ENCODE measurements at regions not wholly inside any gene's neighbourhood (a gene's known extent, or its start where the extent isn't known, plus 50 kb on each side); places are given as distances from the start of the nearest gene placed in this dataset.
"Not testable (repeated sequence)": the region's sequence is repeated elsewhere in the genome, so short reads cannot be mapped to it uniquely, and the experiment has no call there.

DNA sequence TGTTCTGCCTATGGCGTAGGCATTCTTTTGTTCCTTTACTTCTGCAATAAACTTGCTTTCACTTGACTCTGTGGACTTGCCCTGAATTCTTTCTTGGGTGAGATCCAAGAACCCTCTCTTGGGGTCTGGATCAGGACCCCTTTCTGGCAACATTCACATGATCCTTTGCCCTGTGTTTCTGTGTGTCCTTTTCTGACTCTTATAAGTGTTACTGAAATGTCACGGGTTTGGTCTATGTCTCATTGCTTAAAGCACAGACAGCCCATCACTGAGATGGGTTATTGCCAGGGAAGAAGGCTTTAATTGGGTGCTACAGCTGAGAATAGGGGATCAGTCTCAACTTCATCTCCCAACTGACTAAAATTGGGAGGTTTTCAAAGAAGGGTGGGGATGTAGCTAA lies 110.9 kb upstream of the XPO1 start:
- Mint-ChIP-seq H3K36me3 (ENCODE audit: low read depth) (peaks cover 4% of the 10 kb centered on the region), H3K27ac (no peak overlapping the region), H3K4me1 (no peaks in the 10 kb centered on the region), H3K9me3 (peaks cover 45% of the 10 kb centered on the region), H3K4me3 (no peak overlapping the region), H3K27me3 (ENCODE audit: insufficient read depth) (no peaks in the 10 kb centered on the region)
- no peak overlapping the region for H3K27ac ChIP-seq (ENCODE audit: low read depth, low read length)
- H3K4me3 ChIP-seq (ENCODE audit: low read length) = no peak overlapping the region
- no peaks in the 10 kb centered on the region for H3K4me1 ChIP-seq (ENCODE audit: control insufficient read depth, insufficient read depth, low read length)
- WGBS, 2 experiments (ENCODE audit: insufficient coverage in 1 of 2, insufficient read length in 1 of 2) = 89 to 100% methylated on average over 1 to 2 of the region's 2 CpGs
- H3K9me3 ChIP-seq (ENCODE audit: control insufficient read depth, low read length) = peaks cover 47% of the 10 kb centered on the region
- TF ChIP-seq, protein P1, sequence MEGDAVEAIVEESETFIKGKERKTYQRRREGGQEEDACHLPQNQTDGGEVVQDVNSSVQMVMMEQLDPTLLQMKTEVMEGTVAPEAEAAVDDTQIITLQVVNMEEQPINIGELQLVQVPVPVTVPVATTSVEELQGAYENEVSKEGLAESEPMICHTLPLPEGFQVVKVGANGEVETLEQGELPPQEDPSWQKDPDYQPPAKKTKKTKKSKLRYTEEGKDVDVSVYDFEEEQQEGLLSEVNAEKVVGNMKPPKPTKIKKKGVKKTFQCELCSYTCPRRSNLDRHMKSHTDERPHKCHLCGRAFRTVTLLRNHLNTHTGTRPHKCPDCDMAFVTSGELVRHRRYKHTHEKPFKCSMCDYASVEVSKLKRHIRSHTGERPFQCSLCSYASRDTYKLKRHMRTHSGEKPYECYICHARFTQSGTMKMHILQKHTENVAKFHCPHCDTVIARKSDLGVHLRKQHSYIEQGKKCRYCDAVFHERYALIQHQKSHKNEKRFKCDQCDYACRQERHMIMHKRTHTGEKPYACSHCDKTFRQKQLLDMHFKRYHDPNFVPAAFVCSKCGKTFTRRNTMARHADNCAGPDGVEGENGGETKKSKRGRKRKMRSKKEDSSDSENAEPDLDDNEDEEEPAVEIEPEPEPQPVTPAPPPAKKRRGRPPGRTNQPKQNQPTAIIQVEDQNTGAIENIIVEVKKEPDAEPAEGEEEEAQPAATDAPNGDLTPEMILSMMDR (conservative IDR thresholded peaks at IDR 0.05) = no peak
- peak; percentile 10 for DNase-seq
- no peaks in the 10 kb centered on the region for H3K36me3 ChIP-seq (ENCODE audit: control insufficient read depth, insufficient read depth, low read length)
- H3K27me3 ChIP-seq (ENCODE audit: control insufficient read depth, insufficient read depth, low read length, poor library complexity, severe bottlenecking) = no peaks in the 10 kb centered on the region
- H3K9ac ChIP-seq (ENCODE audit: extremely low read depth, low read length, poor library complexity, severe bottlenecking) = no peak overlapping the region

DNA sequence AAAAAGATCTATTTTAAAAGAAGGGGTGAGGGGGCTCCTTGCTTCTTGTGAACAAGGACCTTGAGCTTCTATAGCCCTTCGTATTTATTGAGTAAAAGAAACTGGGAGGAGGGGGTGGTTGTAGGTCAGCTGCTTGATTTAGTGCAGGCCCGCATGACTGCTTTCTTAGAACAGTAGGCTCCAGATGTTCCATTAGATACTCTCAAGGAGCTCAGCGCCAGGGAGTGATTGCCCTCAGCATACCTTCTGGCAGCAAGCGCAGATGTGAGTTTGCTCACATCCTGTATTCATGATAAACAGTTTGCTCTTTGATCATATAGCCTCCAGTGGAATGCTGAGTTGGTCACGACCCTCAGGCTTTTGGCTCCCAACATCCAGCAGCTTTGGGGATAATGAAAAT lies 108.9 kb upstream of the XPO1 start:
- no peaks in the 10 kb centered on the region for H3K4me1 Mint-ChIP-seq
- peaks cover 43% of the 10 kb centered on the region for H3K9me3 ChIP-seq (ENCODE audit: control insufficient read depth, low read length)
- WGBS, 2 experiments (ENCODE audit: insufficient coverage in 1 of 2, insufficient read length in 1 of 2) = 89 to 93% methylated on average over 3 to 5 of the region's 5 CpGs
- no peak overlapping the region for H3K27ac Mint-ChIP-seq
- peaks cover 4% of the 10 kb centered on the region for H3K36me3 Mint-ChIP-seq (ENCODE audit: low read depth)
- TF ChIP-seq, protein P1 (conservative IDR thresholded peaks at IDR 0.05) = no peak
- no peaks in the 10 kb centered on the region for H3K27me3 Mint-ChIP-seq (ENCODE audit: insufficient read depth)
- H3K4me3 ChIP-seq (ENCODE audit: low read length) = no peak overlapping the region
- H3K9ac ChIP-seq (ENCODE audit: extremely low read depth, low read length, poor library complexity, severe bottlenecking) = no peak overlapping the region
- H3K36me3 ChIP-seq (ENCODE audit: control insufficient read depth, insufficient read depth, low read length) = no peaks in the 10 kb centered on the region
- peak; percentile 5 for DNase-seq
- no peak overlapping the region for H3K27ac ChIP-seq (ENCODE audit: low read depth, low read length)
- H3K9me3 Mint-ChIP-seq = peaks cover 44% of the 10 kb centered on the region
- no peak overlapping the region for H3K4me3 Mint-ChIP-seq
- H3K27me3 ChIP-seq (ENCODE audit: control insufficient read depth, insufficient read depth, low read length, poor library complexity, severe bottlenecking) = no peaks in the 10 kb centered on the region
- no peaks in the 10 kb centered on the region for H3K4me1 ChIP-seq (ENCODE audit: control insufficient read depth, insufficient read depth, low read length)

DNA sequence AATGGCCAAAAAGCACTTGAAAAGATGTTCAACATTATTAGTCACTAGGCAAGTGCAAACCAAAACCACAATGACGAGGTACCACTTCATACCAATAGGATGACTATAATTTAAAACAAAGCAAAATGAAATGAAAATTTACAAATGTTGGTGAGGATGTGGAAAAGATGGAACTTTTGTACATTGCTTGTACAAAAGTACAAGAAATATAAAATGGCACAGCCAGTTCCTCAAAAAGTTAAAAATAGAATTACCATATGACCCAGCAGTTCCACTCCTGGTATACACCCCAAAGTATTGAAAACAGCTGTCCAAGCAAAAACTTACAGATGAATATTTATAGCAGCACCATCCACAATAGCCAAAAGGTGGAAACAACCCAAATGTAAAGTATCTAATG lies 107.8 kb upstream of the XPO1 start:
- peaks cover 38% of the 10 kb centered on the region for H3K9me3 Mint-ChIP-seq
- peaks cover 1% of the 10 kb centered on the region for H3K36me3 Mint-ChIP-seq (ENCODE audit: low read depth)
- Histone ChIP-seq H3K27me3 (ENCODE audit: control insufficient read depth, insufficient read depth, low read length, poor library complexity, severe bottlenecking) (no peaks in the 10 kb centered on the region), H3K4me1 (ENCODE audit: control insufficient read depth, insufficient read depth, low read length) (no peaks in the 10 kb centered on the region), H3K9ac (ENCODE audit: extremely low read depth, low read length, poor library complexity, severe bottlenecking) (no peak overlapping the region), H3K27ac (ENCODE audit: low read depth, low read length) (no peak overlapping the region), H3K9me3 (ENCODE audit: control insufficient read depth, low read length) (peaks cover 35% of the 10 kb centered on the region), H3K36me3 (ENCODE audit: control insufficient read depth, insufficient read depth, low read length) (no peaks in the 10 kb centered on the region), H3K4me3 (ENCODE audit: low read length) (no peak overlapping the region)
- no peak overlapping the region for H3K27ac Mint-ChIP-seq
- no peak for DNase-seq
- H3K4me3 Mint-ChIP-seq = no peak overlapping the region
- WGBS, 2 experiments (ENCODE audit: insufficient coverage in 1 of 2, insufficient read length in 1 of 2) = no CpG with 5 or more reads among the region's 1 CpG
- no peaks in the 10 kb centered on the region for H3K27me3 Mint-ChIP-seq (ENCODE audit: insufficient read depth)
- H3K4me1 Mint-ChIP-seq = no peaks in the 10 kb centered on the region
- TF ChIP-seq, protein P1 (conservative IDR thresholded peaks at IDR 0.05) = no peak

DNA sequence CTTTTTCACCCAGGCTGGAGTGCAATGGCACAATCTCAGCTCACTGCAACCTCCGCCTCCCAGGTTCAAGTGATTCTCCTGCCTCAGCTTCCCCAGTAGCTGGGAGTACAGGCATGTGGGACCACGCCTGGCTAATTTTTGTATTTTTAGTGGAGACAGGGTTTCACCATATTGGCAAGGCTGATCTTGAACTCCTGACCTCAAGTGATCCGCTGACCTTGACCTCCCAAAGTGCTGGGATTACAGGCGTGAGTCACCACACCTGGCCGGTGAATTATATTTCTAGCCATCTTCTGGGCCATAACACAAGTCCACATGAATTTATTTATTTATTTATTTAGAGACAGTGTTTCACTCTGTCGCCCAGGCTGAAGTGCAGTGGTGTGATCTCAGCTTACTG lies 105.0 kb upstream of the XPO1 start:
- peak; percentile 18 for DNase-seq
- H3K27me3 Mint-ChIP-seq (ENCODE audit: insufficient read depth); H3K4me1 ChIP-seq (ENCODE audit: control insufficient read depth, insufficient read depth, low read length); H3K27me3 ChIP-seq (ENCODE audit: control insufficient read depth, insufficient read depth, low read length, poor library complexity, severe bottlenecking); H3K4me3 ChIP-seq (ENCODE audit: low read length); H3K4me3 Mint-ChIP-seq; H3K9ac ChIP-seq (ENCODE audit: extremely low read depth, low read length, poor library complexity, severe bottlenecking); H3K36me3 ChIP-seq (ENCODE audit: control insufficient read depth, insufficient read depth, low read length); H3K36me3 Mint-ChIP-seq (ENCODE audit: low read depth); H3K27ac ChIP-seq (ENCODE audit: low read depth, low read length); H3K27ac Mint-ChIP-seq: not testable (repeated sequence)
- peaks cover 17% of the 10 kb centered on the region for H3K9me3 ChIP-seq (ENCODE audit: control insufficient read depth, low read length)
- 88 to 96% methylated on average over 4 to 6 of the region's 6 CpGs for WGBS, 2 experiments (ENCODE audit: insufficient coverage in 1 of 2, insufficient read length in 1 of 2)
- Mint-ChIP-seq H3K9me3 (peaks cover 17% of the 10 kb centered on the region), H3K4me1 (peaks cover 18% of the 10 kb centered on the region)
